Smooth muscle cell (in vitro differentiated cells): ENCODE measurements at regions not wholly inside any gene's neighbourhood (a gene's known extent, or its start where the extent isn't known, plus 50 kb on each side); places are given as distances from the start of the nearest gene placed in this dataset.

Experiments
- DNase-seq: peaks from one replicate; lab custom pipeline; 2025; ENCODE audit not compliant: unreplicated experiment; lab: John Stamatoyannopoulos, UW
- H2AFZ ChIP-seq: fragments of 200-600 bp; sonication (generic); 2 replicates; pipeline ENCODE4 v1.6.0; 2016; ENCODE audit warnings: antibody characterized with exemption, low read depth, mild to moderate bottlenecking
- H3F3A ChIP-seq: fragments of 200-600 bp; sonication (generic); 2 replicates; pipeline ENCODE4 v1.6.0; 2017; ENCODE audit warnings: antibody characterized with exemption, low read depth
- H3K27ac ChIP-seq: fragments of 200-600 bp; sonication (generic); 2 replicates; pipeline ENCODE4 v1.5.1; 2016; ENCODE audit warnings: low read depth, mild to moderate bottlenecking
- H3K27me3 ChIP-seq: fragments of 200-600 bp; sonication (generic); 2 replicates; pipeline ENCODE4 v1.6.1; 2016; ENCODE audit warnings: low read depth, mild to moderate bottlenecking
- H3K36me3 ChIP-seq: fragments of 200-600 bp; sonication (generic); 2 replicates; pipeline ENCODE4 v1.5.1; 2016; ENCODE audit warnings: low read depth
- H3K4me1 ChIP-seq: fragments of 200-600 bp; sonication (generic); 2 replicates; pipeline ENCODE4 v1.5.1; 2016; ENCODE audit warnings: low read depth
- H3K4me2 ChIP-seq: fragments of 200-600 bp; sonication (generic); 2 replicates; pipeline ENCODE4 v1.6.0; 2016; ENCODE audit warnings: mild to moderate bottlenecking
- H3K4me3 ChIP-seq: fragments of 200-600 bp; sonication (generic); 2 replicates; pipeline ENCODE4 v1.5.1; 2016; ENCODE audit warnings: mild to moderate bottlenecking
- H3K79me2 ChIP-seq: fragments of 200-600 bp; sonication (generic); 2 replicates; pipeline ENCODE4 v1.6.0; 2016; ENCODE audit warnings: low read depth, mild to moderate bottlenecking
- H3K9ac ChIP-seq: fragments of 200-600 bp; sonication (generic); 2 replicates; pipeline ENCODE4 v1.6.0; 2016; ENCODE audit warnings: low read depth
- H3K9me3 ChIP-seq: fragments of 200-600 bp; sonication (generic); replicated peaks from 2 replicates; pipeline ENCODE4 v1.5.1; 2016; ENCODE audit warnings: low read depth
- H4K20me1 ChIP-seq: fragments of 200-600 bp; sonication (generic); 2 replicates; pipeline ENCODE4 v1.6.0; 2016; ENCODE audit warnings: low read depth
- CTCF ChIP-seq: fragments of 200-600 bp; sonication (generic); IDR thresholded peaks from 2 replicates; pipeline ENCODE4 v1.5.1; 2017; ENCODE audit warnings: borderline replicate concordance, mild to moderate bottlenecking, antibody characterized with exemption; ENCODE audit not compliant: insufficient read depth, poor library complexity, severe bottlenecking
- WGBS: methylation state at CpG from one replicate; pipeline ENCODE4 v1.1.7; 2016; ENCODE audit warnings: low lambda C conversion rate; 5-methylcytosine and 5-hydroxymethylcytosine counted together

GRCh38 chr3:159824333-159824732, 164.3 kb upstream of the IL12A start:
- no peaks in the 10 kb centered on the region for H3K27me3 ChIP-seq
- H3K9ac ChIP-seq: peak overlapping the region; percentile 47
- H3F3A ChIP-seq: peaks cover 6% of the 10 kb centered on the region
- no peak overlapping the region for H2AFZ ChIP-seq
- H3K79me2 ChIP-seq: peaks cover 49% of the 10 kb centered on the region
- H3K27ac ChIP-seq: peak overlapping the region; percentile 100
- H3K4me3 ChIP-seq: no peak overlapping the region
- H3K4me2 ChIP-seq: peak overlapping the region; percentile 46
- 1% methylated on average over 2 of the region's 2 CpGs for WGBS
- H4K20me1 ChIP-seq: peaks cover 28% of the 10 kb centered on the region
- no peak for TF ChIP-seq CTCF
- no peak for DNase-seq
- H3K4me1 ChIP-seq: peaks cover 21% of the 10 kb centered on the region
- H3K9me3 ChIP-seq: no peaks in the 10 kb centered on the region
- H3K36me3 ChIP-seq: no peaks in the 10 kb centered on the region

GRCh38 chr3:159825216-159825854, 163.3 kb upstream of the IL12A start:
- no peak for DNase-seq
- Histone ChIP-seq H3K27me3 (no peaks in the 10 kb centered on the region), H3K4me3 (no peak overlapping the region), H2AFZ (no peak overlapping the region), H3K4me2 (peak overlapping the region; percentile 46), H3K9ac (no peak overlapping the region), H3K27ac (peak overlapping the region; percentile 100), H4K20me1 (peaks cover 31% of the 10 kb centered on the region), H3K4me1 (peaks cover 20% of the 10 kb centered on the region), H3K36me3 (no peaks in the 10 kb centered on the region), H3K79me2 (peaks cover 54% of the 10 kb centered on the region), H3F3A (peaks cover 6% of the 10 kb centered on the region), H3K9me3 (no peaks in the 10 kb centered on the region)
- WGBS: 84% methylated on average over 5 of the region's 5 CpGs
- no peak for TF ChIP-seq CTCF

GRCh38 chr3:159828542-159828943, 160.1 kb upstream of the IL12A start:
- Histone ChIP-seq H3K79me2 (peaks cover 71% of the 10 kb centered on the region), H3K9ac (no peak overlapping the region), H3F3A (no peaks in the 10 kb centered on the region), H3K4me3 (peak overlapping the region; percentile 10), H3K27me3 (no peaks in the 10 kb centered on the region), H3K9me3 (no peaks in the 10 kb centered on the region), H3K27ac (peak overlapping the region; percentile 24), H3K4me1 (peaks cover 13% of the 10 kb centered on the region), H4K20me1 (peaks cover 51% of the 10 kb centered on the region), H3K4me2 (peak overlapping the region; percentile 24), H2AFZ (no peak overlapping the region), H3K36me3 (no peaks in the 10 kb centered on the region)
- WGBS: 53% methylated on average over 5 of the region's 5 CpGs
- DNase-seq: no peak
- peak; percentile 59 for TF ChIP-seq CTCF

- H3K27ac ChIP-seq: peak overlapping the region; percentile 24
- H3K4me2 ChIP-seq: peak overlapping the region; percentile 24
- no peak for DNase-seq
- H3K4me1 ChIP-seq: peaks cover 8% of the 10 kb centered on the region
- H3F3A ChIP-seq: no peaks in the 10 kb centered on the region
- H3K27me3 ChIP-seq: no peaks in the 10 kb centered on the region
- H4K20me1 ChIP-seq: peaks cover 51% of the 10 kb centered on the region
- H2AFZ ChIP-seq: no peak overlapping the region
- H3K79me2 ChIP-seq: peaks cover 75% of the 10 kb centered on the region
- WGBS: 95% methylated on average over 4 of the region's 4 CpGs
- H3K4me3 ChIP-seq: no peak overlapping the region
- no peaks in the 10 kb centered on the region for H3K36me3 ChIP-seq
- no peak for TF ChIP-seq CTCF
- no peaks in the 10 kb centered on the region for H3K9me3 ChIP-seq
- no peak overlapping the region for H3K9ac ChIP-seq
Observed at GRCh38 chr3:159829056-159829455, 159.6 kb upstream of the IL12A start.
